ENCODE measurements at regions not wholly inside any gene's neighbourhood (a gene's known extent, or its start where the extent isn't known, plus 50 kb on each side); places are given as distances from the start of the nearest gene placed in this dataset.

- ATAC-seq (ENCODE audit: low read depth) (no peak), DNase-seq (ENCODE audit: low spot score) (no peak)
- TF ChIP-seq CTCF (IDR thresholded peaks at IDR 0.05; ENCODE audit: poor library complexity, severe bottlenecking): no peak
- Histone ChIP-seq H3K4me1 (ENCODE audit: insufficient read depth, poor library complexity, severe bottlenecking) (no peaks in the 10 kb centered on the region), H3K27me3 (ENCODE audit: insufficient read depth, poor library complexity, severe bottlenecking) (no peaks in the 10 kb centered on the region), H3K9me3 (ENCODE audit: severe bottlenecking) (no peaks in the 10 kb centered on the region), H3K4me3 (ENCODE audit: severe bottlenecking) (no peak overlapping the region), H3K27ac (ENCODE audit: poor library complexity, severe bottlenecking) (no peak overlapping the region), H3K36me3 (ENCODE audit: low read depth) (no peaks in the 10 kb centered on the region)
Measured at GRCh38 chr2:201973305-201973928, 60.2 kb upstream of the FZD7 start.

GRCh38 chr2:201974171-201975100 lies 59.2 kb upstream of the FZD7 start:
- H3K36me3 ChIP-seq (ENCODE audit: low read depth): no peaks in the 10 kb centered on the region
- DNase-seq (ENCODE audit: low spot score) (no peak), ATAC-seq (ENCODE audit: low read depth) (no peak)
- TF ChIP-seq CTCF (IDR thresholded peaks at IDR 0.05; ENCODE audit: poor library complexity, severe bottlenecking): no peak
- no peaks in the 10 kb centered on the region for H3K27me3 ChIP-seq (ENCODE audit: insufficient read depth, poor library complexity, severe bottlenecking)
- H3K4me1 ChIP-seq (ENCODE audit: insufficient read depth, poor library complexity, severe bottlenecking): no peaks in the 10 kb centered on the region
- H3K27ac ChIP-seq (ENCODE audit: poor library complexity, severe bottlenecking): no peak overlapping the region
- H3K4me3 ChIP-seq (ENCODE audit: severe bottlenecking): no peak overlapping the region
- no peaks in the 10 kb centered on the region for H3K9me3 ChIP-seq (ENCODE audit: severe bottlenecking)

GRCh38 chr2:201975434-201975833 lies 58.2 kb upstream of the FZD7 start:
- H3K9me3 ChIP-seq (ENCODE audit: severe bottlenecking): no peaks in the 10 kb centered on the region
- H3K36me3 ChIP-seq (ENCODE audit: low read depth): no peaks in the 10 kb centered on the region
- DNase-seq (ENCODE audit: low spot score) (no peak), ATAC-seq (ENCODE audit: low read depth) (no peak)
- no peaks in the 10 kb centered on the region for H3K27me3 ChIP-seq (ENCODE audit: insufficient read depth, poor library complexity, severe bottlenecking)
- TF ChIP-seq CTCF (IDR thresholded peaks at IDR 0.05; ENCODE audit: poor library complexity, severe bottlenecking): no peak
- H3K4me1 ChIP-seq (ENCODE audit: insufficient read depth, poor library complexity, severe bottlenecking): no peaks in the 10 kb centered on the region
- no peak overlapping the region for H3K4me3 ChIP-seq (ENCODE audit: severe bottlenecking)
- no peak overlapping the region for H3K27ac ChIP-seq (ENCODE audit: poor library complexity, severe bottlenecking)

- Histone ChIP-seq H3K27ac (ENCODE audit: poor library complexity, severe bottlenecking) (no peak overlapping the region), H3K27me3 (ENCODE audit: insufficient read depth, poor library complexity, severe bottlenecking) (no peaks in the 10 kb centered on the region), H3K36me3 (ENCODE audit: low read depth) (no peaks in the 10 kb centered on the region), H3K4me3 (ENCODE audit: severe bottlenecking) (no peak overlapping the region), H3K4me1 (ENCODE audit: insufficient read depth, poor library complexity, severe bottlenecking) (no peaks in the 10 kb centered on the region), H3K9me3 (ENCODE audit: severe bottlenecking) (no peaks in the 10 kb centered on the region)
- TF ChIP-seq CTCF (IDR thresholded peaks at IDR 0.05; ENCODE audit: poor library complexity, severe bottlenecking): no peak
- ATAC-seq (ENCODE audit: low read depth): no peak
- no peak for DNase-seq (ENCODE audit: low spot score)
Measured at GRCh38 chr2:201975964-201976612, 57.6 kb upstream of the FZD7 start.

All from RWPE2 (cell line).